ENCODE measurements at regions not wholly inside any gene's neighbourhood (a gene's known extent, or its start where the extent isn't known, plus 50 kb on each side); places are given as distances from the start of the nearest gene placed in this dataset.

DNA sequence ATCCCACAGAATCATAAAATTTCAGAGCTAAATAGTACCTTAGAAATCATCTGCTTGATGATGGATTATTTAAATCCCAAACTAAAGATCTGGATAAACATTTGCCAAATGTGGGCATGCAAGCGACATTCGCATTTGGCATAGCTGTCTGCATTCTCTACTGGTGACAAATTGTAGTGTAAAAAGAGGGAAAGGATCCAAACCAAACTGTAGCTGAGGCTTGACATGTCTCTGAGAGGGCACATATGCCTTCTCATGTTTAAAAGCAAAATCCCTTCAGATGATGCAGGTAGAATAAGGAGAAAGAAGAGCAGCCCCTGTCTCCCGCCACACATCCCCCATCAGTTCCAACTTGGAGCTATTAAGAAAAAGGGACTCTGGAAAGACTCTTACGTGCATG lies 257.5 kb upstream of the MTNR1B start:
- DNase-seq (ENCODE audit: low spot score in 2 of 2), result no peak
- WGBS, 2 donors, result 64 to 67% methylated on average over 4 of the region's 4 CpGs
- TF ChIP-seq POLR2A (IDR thresholded peaks at IDR 0.05) (no peak), EP300 (IDR thresholded peaks at IDR 0.05) (no peak)
- TF ChIP-seq, protein P1, sequence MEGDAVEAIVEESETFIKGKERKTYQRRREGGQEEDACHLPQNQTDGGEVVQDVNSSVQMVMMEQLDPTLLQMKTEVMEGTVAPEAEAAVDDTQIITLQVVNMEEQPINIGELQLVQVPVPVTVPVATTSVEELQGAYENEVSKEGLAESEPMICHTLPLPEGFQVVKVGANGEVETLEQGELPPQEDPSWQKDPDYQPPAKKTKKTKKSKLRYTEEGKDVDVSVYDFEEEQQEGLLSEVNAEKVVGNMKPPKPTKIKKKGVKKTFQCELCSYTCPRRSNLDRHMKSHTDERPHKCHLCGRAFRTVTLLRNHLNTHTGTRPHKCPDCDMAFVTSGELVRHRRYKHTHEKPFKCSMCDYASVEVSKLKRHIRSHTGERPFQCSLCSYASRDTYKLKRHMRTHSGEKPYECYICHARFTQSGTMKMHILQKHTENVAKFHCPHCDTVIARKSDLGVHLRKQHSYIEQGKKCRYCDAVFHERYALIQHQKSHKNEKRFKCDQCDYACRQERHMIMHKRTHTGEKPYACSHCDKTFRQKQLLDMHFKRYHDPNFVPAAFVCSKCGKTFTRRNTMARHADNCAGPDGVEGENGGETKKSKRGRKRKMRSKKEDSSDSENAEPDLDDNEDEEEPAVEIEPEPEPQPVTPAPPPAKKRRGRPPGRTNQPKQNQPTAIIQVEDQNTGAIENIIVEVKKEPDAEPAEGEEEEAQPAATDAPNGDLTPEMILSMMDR (IDR thresholded peaks at IDR 0.05), result no peak
- H3K27ac ChIP-seq, result no peak overlapping the region
- no peaks in the 10 kb centered on the region for H3K36me3 ChIP-seq
- H3K4me3 ChIP-seq, result no peak overlapping the region
- no peaks in the 10 kb centered on the region for H3K27me3 ChIP-seq
- no peaks in the 10 kb centered on the region for H3K9me3 ChIP-seq
- peaks cover 0 to 10% (median 0%) of the 10 kb centered on the region in 4 donors for H3K4me1 ChIP-seq

DNA sequence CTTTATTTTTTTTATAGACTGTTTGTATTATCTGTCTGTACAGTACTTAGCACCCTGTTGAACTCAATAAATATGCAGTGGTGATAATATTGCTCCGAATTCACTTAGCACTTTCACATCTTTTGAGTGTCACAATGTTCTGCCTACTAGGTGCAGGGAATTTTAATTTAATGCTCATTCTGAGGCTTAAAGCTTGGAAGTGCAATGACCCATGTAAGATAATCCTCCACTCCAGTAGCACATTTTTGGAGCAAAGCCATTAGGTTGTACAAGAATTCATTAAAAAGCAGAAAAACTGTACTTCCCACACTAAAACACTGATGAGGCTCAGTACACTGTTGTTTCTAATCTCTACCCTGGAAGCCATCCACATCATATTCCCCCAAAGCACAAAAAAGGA lies 255.3 kb upstream of the MTNR1B start:
- Histone ChIP-seq H3K36me3 (no peaks in the 10 kb centered on the region), H3K27ac (no peak overlapping the region), H3K9me3 (no peaks in the 10 kb centered on the region), H3K4me3 (no peak overlapping the region), H3K4me1 (no peaks in the 10 kb centered on the region), H3K27me3 (no peaks in the 10 kb centered on the region)
- WGBS, 2 donors, result 82 to 84% methylated on average over 1 of the region's 1 CpG
- TF ChIP-seq, protein P1 (IDR thresholded peaks at IDR 0.05), result no peak
- TF ChIP-seq EP300 (IDR thresholded peaks at IDR 0.05) (no peak), POLR2A (IDR thresholded peaks at IDR 0.05) (no peak)
- no peak for DNase-seq (ENCODE audit: low spot score in 2 of 2)

DNA sequence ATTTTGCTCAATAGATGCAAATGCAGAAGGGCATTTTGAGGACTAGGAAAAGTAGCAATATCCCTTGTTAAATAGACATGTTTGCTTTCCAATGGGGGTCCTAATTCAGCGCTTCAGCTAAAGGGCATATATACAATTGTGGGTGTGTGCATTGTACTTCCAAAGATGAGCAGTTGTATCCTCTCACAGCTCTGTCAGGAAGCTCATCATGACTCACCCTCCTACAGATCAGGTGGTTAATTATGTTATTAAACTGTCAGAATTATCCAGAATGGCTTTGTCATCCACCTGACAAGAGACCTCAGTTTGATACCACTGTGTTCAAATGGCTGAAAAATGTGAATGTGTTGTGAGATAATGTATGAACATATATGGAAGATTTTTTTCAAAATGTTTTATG lies 252.2 kb upstream of the MTNR1B start:
- Histone ChIP-seq H3K9me3 (peaks cover 0 to 3% (median 0%) of the 10 kb centered on the region in 4 donors), H3K27ac (no peak overlapping the region), H3K4me1 (no peaks in the 10 kb centered on the region), H3K36me3 (no peaks in the 10 kb centered on the region), H3K27me3 (no peaks in the 10 kb centered on the region), H3K4me3 (no peak overlapping the region)
- 91 to 100% methylated on average over 1 of the region's 1 CpG for WGBS, 2 donors
- no peak for DNase-seq (ENCODE audit: low spot score in 2 of 2)
- no peak for TF ChIP-seq POLR2A (IDR thresholded peaks at IDR 0.05)
- no peak for TF ChIP-seq EP300 (IDR thresholded peaks at IDR 0.05)
- TF ChIP-seq, protein P1 (IDR thresholded peaks at IDR 0.05), result no peak

DNA sequence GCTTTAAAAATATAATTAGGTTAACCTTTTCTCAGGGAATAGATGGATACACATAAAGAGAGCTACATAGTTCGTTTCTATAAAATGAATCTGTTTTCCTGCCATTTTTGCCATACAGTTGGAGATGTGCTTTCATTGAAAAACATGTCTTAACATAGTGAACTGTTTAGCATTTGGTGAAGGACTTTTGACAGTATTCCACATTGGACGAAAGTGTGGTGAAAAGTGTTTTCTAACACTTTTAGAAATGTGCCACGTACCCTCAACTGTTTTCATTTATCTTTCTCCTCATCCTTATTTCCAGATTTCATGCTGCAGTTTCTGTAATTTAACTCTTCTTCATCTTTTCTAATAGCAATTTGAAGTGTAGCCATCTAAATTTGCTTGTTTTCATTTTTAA lies 249.1 kb upstream of the MTNR1B start:
- no peak for DNase-seq (ENCODE audit: low spot score in 2 of 2)
- Histone ChIP-seq H3K27me3 (no peaks in the 10 kb centered on the region), H3K4me1 (no peaks in the 10 kb centered on the region), H3K27ac (no peak overlapping the region), H3K4me3 (no peak overlapping the region), H3K36me3 (no peaks in the 10 kb centered on the region), H3K9me3 (peaks cover 0 to 12% (median 0%) of the 10 kb centered on the region in 4 donors)
- no peak for TF ChIP-seq EP300 (IDR thresholded peaks at IDR 0.05)
- TF ChIP-seq, protein P1 (IDR thresholded peaks at IDR 0.05), result no peak
- no peak for TF ChIP-seq POLR2A (IDR thresholded peaks at IDR 0.05)
- 76 to 82% methylated on average over 3 of the region's 3 CpGs for WGBS, 2 donors

DNA sequence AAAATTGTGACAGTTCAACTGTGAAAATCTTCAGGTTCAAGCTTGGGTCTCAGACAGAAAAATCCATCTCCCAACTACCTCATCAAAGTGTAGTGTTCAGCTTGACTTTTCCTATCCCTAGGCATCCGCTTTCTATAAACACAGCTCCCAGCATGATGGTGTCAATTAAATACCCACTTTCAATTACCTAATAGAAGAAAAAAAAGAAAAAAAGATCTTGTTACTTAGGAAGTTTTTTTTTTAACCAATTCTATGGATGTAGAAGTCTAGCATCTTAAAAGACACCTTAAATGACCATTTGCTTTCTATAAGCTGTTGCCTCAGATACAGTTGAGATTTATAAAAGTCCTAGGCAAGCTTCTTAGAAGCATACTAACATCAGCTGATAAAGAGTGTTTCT lies 244.1 kb upstream of the MTNR1B start:
- 94 to 95% methylated on average over 1 of the region's 1 CpG for whole genome bisulfite sequencing, 2 donors
- Histone ChIP-seq H3K9me3 (peaks cover 0 to 12% (median 0%) of the 10 kb centered on the region in 4 donors), H3K36me3 (no peaks in the 10 kb centered on the region), H3K4me1 (no peaks in the 10 kb centered on the region), H3K4me3 (no peak overlapping the region), H3K27ac (no peak overlapping the region), H3K27me3 (no peaks in the 10 kb centered on the region)
- no peak for DNase-seq (ENCODE audit: low spot score in 2 of 2)
- TF ChIP-seq POLR2A (IDR thresholded peaks at IDR 0.05) (no peak), EP300 (IDR thresholded peaks at IDR 0.05) (no peak)
- TF ChIP-seq, protein P1 (IDR thresholded peaks at IDR 0.05), result no peak
